ENCODE measurements at regions not wholly inside any gene's neighbourhood (a gene's known extent, or its start where the extent isn't known, plus 50 kb on each side); places are given as distances from the start of the nearest gene placed in this dataset.

GRCh38 chr4:28948501-28948900 is 1771.7 kb upstream of the PCDH7 start:
- no peak overlapping the region for H3K4me3 ChIP-seq (ENCODE audit: low read depth, low read length)
- DNase-seq (ENCODE audit: low read depth): no peak
- TF ChIP-seq CTCF (IDR thresholded peaks at IDR 0.05; ENCODE audit: low read depth, low read length, missing control alignments): no peak
- in situ Hi-C loops (cut with HindIII; ENCODE audit: low sequenced_read_pairs): no loop called here

- in situ Hi-C loops (cut with HindIII; ENCODE audit: low sequenced_read_pairs): no loop called here
- H3K4me3 ChIP-seq (ENCODE audit: low read depth, low read length): no peak overlapping the region
- no peak for TF ChIP-seq CTCF (IDR thresholded peaks at IDR 0.05; ENCODE audit: low read depth, low read length, missing control alignments)
- no peak for DNase-seq (ENCODE audit: low read depth)
Observed at GRCh38 chr4:28966982-28967381, 1753.2 kb upstream of the PCDH7 start.

GRCh38 chr4:28973587-28974350 is 1746.4 kb upstream of the PCDH7 start:
- in situ Hi-C loops (cut with HindIII; ENCODE audit: low sequenced_read_pairs): no loop called here
- H3K4me3 ChIP-seq (ENCODE audit: low read depth, low read length): no peak overlapping the region
- DNase-seq (ENCODE audit: low read depth): no peak
- TF ChIP-seq CTCF (IDR thresholded peaks at IDR 0.05; ENCODE audit: low read depth, low read length, missing control alignments): no peak

- no peak overlapping the region for H3K4me3 ChIP-seq (ENCODE audit: low read depth, low read length)
- in situ Hi-C loops (cut with HindIII; ENCODE audit: low sequenced_read_pairs): no loop called here
- DNase-seq (ENCODE audit: low read depth): no peak
- no peak for TF ChIP-seq CTCF (IDR thresholded peaks at IDR 0.05; ENCODE audit: low read depth, low read length, missing control alignments)
Observed at GRCh38 chr4:28976369-28976768, 1743.8 kb upstream of the PCDH7 start.

GRCh38 chr4:29002151-29002550 is 1718.0 kb upstream of the PCDH7 start:
- DNase-seq (ENCODE audit: low read depth): no peak
- in situ Hi-C loops (cut with HindIII; ENCODE audit: low sequenced_read_pairs): no loop called here
- H3K4me3 ChIP-seq (ENCODE audit: low read depth, low read length): no peak overlapping the region
- no peak for TF ChIP-seq CTCF (IDR thresholded peaks at IDR 0.05; ENCODE audit: low read depth, low read length, missing control alignments)

GRCh38 chr4:29005838-29006237 is 1714.3 kb upstream of the PCDH7 start:
- no peak for DNase-seq (ENCODE audit: low read depth)
- no peak for TF ChIP-seq CTCF (IDR thresholded peaks at IDR 0.05; ENCODE audit: low read depth, low read length, missing control alignments)
- H3K4me3 ChIP-seq (ENCODE audit: low read depth, low read length): no peak overlapping the region
- in situ Hi-C loops (cut with HindIII; ENCODE audit: low sequenced_read_pairs): no loop called here

Measured in astrocyte of the cerebellum (primary cell).